HG03196 (cell line): ENCODE measurements at regions not wholly inside any gene's neighbourhood (a gene's known extent, or its start where the extent isn't known, plus 50 kb on each side); places are given as distances from the start of the nearest gene placed in this dataset.

ENCODE experiments used
- ATAC-seq: cut with Tn5 transposase; IDR thresholded peaks from one replicate; pipeline ENCODE4 v1.9.1; 2021; ENCODE audit not compliant: unreplicated experiment

GRCh38 chr11:90822996-90823395, 600.1 kb upstream of the CHORDC1 start:
- ATAC-seq: no peak

GRCh38 chr11:90818196-90818745, 595.4 kb upstream of the CHORDC1 start:
- no peak for ATAC-seq

GRCh38 chr11:90809581-90809980, 586.7 kb upstream of the CHORDC1 start:
- ATAC-seq: no peak

GRCh38 chr11:90805172-90805571, 582.3 kb upstream of the CHORDC1 start:
- ATAC-seq: no peak

GRCh38 chr11:90803831-90804230, 581.0 kb upstream of the CHORDC1 start:
- ATAC-seq: no peak

GRCh38 chr11:90803366-90803765, 580.5 kb upstream of the CHORDC1 start:
- no peak for ATAC-seq

GRCh38 chr11:90798769-90799168, 575.9 kb upstream of the CHORDC1 start:
- no peak for ATAC-seq

GRCh38 chr11:90795746-90796145, 572.9 kb upstream of the CHORDC1 start:
- no peak for ATAC-seq

- ATAC-seq: no peak
Observed at GRCh38 chr11:90788961-90789360, 566.1 kb upstream of the CHORDC1 start.

- no peak for ATAC-seq
Observed at GRCh38 chr11:90784241-90784814, 561.5 kb upstream of the CHORDC1 start.

GRCh38 chr11:90783111-90783510, 560.3 kb upstream of the CHORDC1 start:
- ATAC-seq: no peak

GRCh38 chr11:90779098-90779497, 556.2 kb upstream of the CHORDC1 start:
- no peak for ATAC-seq

GRCh38 chr11:90775567-90776165, 552.8 kb upstream of the CHORDC1 start:
- ATAC-seq: no peak

GRCh38 chr11:90774727-90775566, 552.1 kb upstream of the CHORDC1 start:
- ATAC-seq: no peak

- ATAC-seq: no peak
Observed at GRCh38 chr11:90770007-90770406, 547.2 kb upstream of the CHORDC1 start.

- ATAC-seq: no peak
Observed at GRCh38 chr11:90766121-90766520, 543.3 kb upstream of the CHORDC1 start.

GRCh38 chr11:90764691-90765090, 541.8 kb upstream of the CHORDC1 start:
- no peak for ATAC-seq

- no peak for ATAC-seq
Observed at GRCh38 chr11:90757849-90758494, 535.1 kb upstream of the CHORDC1 start.

GRCh38 chr11:90756617-90757016, 533.8 kb upstream of the CHORDC1 start:
- no peak for ATAC-seq

- ATAC-seq: no peak
Observed at GRCh38 chr11:90753546-90753945, 530.7 kb upstream of the CHORDC1 start.

GRCh38 chr11:90747057-90747456, 524.2 kb upstream of the CHORDC1 start:
- no peak for ATAC-seq
